ENCODE measurements at regions not wholly inside any gene's neighbourhood (a gene's known extent, or its start where the extent isn't known, plus 50 kb on each side); places are given as distances from the start of the nearest gene placed in this dataset.
"Not testable (repeated sequence)": the region's sequence is repeated elsewhere in the genome, so short reads cannot be mapped to it uniquely, and the experiment has no call there.

DNA sequence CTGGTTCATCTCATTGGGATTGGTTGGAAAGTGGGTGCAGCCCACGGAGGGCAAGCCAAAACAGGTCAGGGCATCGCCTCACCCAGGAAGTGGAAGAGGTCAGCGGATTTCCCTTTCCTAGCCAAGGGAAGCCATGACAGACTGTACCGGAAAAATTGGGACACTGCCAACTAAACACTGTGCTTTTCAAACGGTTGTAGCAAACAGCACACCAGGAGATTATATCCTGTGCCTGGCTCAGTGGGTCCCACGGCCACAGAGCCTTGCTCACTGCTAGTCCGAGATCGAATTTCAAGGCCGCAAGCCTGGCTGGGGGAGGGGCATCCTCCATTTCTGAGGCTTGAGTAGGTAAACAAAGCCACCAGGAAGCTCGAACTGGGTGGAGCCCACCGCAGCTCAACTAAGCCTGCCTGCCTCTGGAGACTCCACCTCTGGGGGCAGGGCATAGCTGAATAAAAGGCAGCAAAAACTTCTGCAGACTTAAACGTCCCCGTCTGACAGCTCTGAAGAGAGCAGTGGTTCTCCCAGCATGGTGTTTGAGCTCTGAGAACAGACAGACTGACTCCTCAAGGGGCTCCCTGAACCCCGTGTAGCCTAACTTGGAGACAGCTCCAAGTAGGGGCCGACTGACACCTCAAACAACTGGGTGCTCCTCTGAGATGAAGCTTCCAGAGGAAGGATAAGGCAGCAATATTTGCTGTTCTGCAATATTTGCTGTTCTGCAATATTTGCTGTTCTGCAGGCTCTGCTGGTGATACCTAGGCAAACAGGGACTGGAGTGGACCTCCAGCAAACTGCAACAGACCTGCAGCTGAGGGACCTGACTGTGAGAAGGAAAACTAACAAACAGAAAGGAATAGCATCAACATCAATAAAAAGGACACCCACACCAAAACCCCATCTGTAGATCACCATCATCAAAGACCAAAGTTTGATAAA, 191.0 kb upstream of the IRAK1BP1 start:
- not testable (repeated sequence) for DNase-seq

DNA sequence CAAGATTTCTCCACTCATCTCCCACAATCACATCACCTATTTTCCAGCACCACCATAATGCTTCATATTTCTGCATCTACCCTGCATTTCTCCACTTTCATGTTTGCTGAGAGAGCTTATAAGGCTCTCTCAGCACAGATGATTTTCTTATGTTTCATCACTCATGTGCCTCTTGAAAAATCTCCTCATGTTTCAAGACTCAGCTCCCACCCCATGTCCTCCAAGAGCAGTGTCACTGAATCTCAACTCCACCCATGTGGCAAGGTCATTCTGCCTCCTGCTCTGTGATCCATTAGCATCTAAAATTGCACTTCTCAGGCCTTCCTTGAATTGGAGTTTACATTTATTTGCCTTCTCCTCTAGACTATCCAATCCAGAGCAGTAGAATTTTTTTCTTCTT, 178.7 kb upstream of the IRAK1BP1 start:
- DNase-seq, result no peak

DNA sequence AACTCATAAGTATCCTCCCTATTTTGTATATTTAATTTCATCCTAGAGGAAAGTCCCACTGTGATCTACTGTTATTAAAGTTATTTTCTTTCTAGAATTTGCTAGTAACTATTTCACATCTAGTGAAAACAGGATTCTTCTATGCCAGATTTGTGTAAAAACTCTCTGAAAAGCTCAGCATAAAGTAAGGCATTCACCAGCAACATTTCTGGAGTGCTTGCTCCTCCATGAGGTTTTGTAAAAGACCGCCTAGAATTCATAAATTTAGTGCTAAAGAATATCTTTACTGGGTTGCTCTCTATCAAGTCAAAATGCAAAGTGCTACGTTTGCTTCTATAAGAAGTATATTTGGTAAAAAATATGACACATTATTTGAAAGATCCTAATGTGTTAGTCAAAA, 173.5 kb upstream of the IRAK1BP1 start:
- DNase-seq, result no peak

DNA sequence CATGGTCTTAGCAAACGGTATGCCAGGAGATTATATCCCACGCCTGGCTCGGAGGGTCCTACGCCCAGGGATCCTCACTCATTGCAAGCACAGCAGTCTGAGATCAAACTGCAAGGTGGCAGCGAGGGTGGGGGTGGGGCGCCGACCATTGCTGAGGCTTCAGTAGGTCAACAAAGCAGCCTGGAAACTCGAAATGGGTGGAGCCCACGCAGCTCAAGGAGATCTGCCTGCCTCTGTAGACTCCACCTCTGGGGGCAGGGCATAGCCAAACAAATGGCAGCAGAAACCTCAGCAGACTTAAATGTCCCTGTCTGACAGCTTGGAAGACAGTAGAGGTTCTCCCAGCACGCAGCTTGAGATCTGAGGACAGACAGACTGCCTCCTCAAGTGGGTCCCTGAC, 172.7 kb upstream of the IRAK1BP1 start:
- not testable (repeated sequence) for DNase-seq

DNA sequence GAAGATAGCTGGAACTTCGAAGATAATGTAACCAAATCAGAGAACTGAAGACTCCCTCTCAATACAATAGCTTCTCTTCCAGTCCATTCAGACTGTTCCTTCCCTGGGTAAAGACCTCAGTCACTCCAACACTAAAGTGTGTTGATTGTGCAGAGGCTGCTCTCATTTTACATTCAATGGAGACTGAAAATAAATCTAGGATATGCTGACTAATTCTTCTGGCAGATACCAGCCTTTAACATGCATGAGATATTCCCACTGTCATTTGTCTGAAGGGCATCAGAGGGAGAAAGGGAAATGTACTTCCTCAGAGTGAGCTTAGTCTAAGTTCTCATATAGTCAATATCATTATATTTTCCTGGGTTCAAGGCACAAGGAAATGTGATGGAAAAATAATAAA, 166.4 kb upstream of the IRAK1BP1 start:
- no peak for DNase-seq

DNA sequence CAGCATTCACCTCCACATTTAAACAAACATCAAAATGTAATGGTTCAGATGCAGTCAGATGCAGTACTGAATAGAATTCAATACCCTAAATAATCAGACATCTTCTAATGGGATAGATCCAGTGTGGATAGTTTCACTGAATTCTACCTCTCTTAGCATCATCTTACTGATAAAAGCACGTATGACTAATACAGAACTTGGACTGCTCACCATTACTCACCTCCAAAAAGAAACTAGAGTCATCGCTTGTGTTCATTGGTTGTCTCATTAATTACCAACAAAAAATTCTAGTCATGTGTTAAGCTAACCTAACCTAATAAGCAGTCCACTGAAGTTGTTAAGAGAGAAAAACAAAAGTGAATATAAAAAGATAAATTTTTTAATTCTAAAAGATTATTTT, 165.9 kb upstream of the IRAK1BP1 start:
- no peak for DNase-seq

DNA sequence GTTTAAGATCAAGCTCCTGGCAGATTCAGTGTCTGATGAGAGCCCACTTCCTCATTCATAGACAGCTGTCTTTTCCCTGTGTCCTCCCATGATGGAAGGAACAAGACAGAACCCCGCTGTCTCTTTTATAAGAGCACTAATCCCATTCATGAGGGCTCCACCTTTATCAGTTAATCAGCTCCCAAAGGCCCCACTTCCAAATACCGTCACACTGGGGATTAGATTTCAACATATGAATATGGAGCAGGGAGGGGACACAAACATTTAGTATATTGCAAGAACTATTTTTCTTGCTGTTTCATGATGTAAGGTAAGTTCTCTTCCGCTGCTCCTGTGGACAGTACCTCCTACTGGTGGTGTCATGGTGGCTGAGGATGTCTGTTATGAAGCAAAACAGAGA, 158.3 kb upstream of the IRAK1BP1 start:
- no peak for DNase-seq

DNA sequence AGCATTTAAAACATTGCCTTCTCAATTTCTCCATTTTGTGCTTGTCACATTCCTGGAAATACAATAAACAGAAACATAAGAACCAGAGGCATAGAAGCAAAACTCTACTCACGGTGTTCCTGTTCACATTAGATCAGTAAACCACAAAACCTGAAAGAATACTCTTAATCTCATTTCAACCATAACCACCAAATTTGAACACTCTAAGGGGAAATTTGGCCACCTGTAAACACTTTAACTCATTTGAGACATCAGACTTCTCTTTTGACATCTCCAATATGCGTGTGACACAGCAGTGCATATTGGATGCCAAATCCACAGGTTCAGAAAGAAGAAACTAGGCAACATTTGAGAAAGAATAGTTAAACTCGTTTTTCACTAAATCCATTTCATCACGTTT, 153.8 kb upstream of the IRAK1BP1 start:
- no peak for DNase-seq

DNA sequence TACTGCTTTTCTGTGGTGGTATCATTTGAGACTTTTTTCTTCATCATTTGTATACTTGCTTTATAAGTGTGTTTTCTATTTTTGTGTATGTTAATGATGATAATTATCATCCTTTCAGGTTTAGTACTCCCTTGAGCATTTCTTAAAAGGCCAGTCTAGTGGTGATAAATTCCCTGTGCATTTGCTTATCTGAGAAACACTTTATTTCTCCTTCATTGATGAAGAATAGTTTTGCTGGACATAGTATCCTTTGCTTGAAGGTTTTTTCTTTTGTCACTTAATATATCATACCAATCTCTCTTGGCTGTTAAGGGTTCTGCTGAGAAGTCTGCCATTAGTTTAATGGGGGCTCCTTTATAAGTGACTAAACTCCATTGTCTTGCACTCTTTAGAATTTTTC, 123.2 kb upstream of the IRAK1BP1 start:
- no peak for DNase-seq

DNA sequence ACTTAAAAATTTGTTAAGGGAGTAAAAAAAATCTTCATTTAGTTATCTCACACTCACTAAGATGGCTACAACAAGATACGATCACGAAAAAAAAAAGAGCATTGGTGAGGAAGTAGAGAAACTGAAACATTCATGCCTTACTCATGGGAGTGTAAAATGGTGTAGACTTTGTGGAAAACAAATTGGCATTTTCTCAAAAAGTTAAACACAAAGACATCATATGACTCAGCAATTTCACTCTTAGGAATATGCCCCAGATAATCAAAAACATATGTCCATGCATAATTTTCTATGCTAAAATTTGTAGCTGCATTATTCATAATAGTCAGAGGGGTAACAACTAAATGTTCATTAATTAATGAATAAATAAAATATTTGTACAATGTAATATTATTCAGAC, 120.9 kb upstream of the IRAK1BP1 start:
- DNase-seq, result no peak

DNA sequence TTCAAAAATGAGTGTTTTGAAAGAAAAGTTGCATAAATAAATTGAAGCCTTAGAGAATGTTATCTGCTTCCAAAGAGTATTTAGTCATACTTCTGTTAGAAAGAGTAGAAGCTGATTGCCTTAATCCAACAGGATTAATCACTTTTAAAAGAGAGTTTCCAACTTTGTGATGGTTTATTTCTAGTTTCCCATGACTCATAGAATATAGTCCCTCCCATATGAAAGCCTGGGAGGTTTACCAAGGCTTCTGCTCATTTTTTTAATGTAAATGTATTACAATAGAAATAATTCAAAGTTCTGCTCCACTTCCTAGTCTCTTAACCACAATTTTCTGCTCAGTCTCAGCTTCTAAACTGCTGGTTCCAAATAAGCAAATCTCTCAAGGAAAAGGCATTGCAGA, 118.0 kb upstream of the IRAK1BP1 start:
- DNase-seq, result no peak

DNA sequence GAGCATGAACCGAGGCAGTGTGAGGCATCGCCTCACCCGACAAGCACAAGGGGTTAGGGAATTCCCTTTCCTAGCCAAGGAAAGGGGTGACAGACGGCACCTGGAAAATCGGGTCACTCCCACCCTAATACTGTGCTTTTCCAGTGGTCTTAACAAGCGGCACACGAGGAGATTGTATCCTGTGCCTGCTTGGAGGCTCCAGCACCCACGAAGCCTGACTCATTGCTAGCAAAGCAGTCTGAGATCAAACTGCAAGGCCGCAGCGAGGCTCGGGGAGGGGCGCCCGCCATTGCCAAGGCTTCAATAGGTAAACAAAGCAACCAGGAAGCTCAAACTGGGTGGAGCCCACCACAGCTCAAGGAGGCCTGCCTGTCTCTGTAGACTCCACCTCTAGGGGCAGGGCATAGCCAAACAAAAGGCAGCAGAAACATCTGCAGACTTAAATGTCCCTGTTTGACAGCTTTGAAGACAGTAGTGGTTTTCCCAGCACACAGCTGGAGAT, 109.0 kb upstream of the IRAK1BP1 start:
- DNase-seq, result not testable (repeated sequence)

DNA sequence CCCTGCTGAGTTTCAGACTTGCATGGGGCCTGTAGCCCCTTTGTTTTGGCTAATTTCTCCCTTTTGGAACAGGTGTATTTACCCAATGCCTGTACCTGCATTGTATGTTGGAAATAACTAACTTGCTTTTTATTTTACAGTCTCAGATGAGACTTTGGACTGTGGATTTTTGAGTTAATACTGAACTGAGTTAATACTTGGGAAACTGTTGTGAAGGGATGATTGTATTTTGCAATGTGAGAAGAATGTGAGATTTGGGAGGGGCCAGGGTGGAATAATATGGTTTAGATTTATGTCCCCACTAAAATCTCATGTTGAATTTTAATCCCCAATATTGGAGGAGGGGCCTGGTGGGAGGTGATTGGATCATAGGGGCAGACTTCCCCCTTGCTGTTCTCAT, 99.1 kb upstream of the IRAK1BP1 start:
- DNase-seq, result no peak

DNA sequence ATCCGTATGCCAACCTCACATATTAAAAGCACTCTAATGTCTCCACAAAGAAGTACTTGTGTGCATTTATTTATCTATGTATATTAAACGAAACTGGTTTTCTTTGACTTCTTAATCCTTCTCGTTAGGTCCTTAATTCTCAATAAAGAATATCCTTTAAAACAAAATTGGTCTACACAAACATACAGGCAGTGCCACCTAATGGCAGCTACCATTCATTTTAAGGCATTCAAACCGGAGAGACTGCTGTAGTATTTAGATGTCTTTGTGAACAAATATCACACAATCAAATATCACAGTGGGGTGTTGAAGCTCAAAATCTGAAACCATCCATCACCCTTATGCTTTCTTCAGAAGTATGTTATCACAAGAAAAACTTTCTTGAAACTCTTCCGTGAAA, 96.6 kb upstream of the IRAK1BP1 start:
- no peak for DNase-seq

DNA sequence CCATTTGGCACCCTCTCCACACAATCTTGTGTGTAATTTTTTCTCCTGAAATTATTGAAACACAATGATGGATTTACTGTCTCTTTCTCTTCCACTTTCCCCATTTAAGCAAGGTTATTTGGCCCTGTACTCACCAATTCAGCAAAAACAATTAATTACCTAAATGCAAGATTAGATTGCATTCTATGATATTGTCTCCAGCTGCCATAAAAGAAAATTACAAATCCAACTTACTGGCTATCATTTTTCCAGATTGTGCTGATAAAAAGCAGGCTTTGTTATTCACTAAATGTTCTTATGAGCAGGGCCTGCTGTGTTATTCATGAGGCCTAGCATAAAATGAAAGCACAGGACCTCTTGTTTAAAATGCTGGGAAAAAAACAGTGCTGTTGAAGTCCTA, 95.8 kb upstream of the IRAK1BP1 start:
- DNase-seq, result no peak

DNA sequence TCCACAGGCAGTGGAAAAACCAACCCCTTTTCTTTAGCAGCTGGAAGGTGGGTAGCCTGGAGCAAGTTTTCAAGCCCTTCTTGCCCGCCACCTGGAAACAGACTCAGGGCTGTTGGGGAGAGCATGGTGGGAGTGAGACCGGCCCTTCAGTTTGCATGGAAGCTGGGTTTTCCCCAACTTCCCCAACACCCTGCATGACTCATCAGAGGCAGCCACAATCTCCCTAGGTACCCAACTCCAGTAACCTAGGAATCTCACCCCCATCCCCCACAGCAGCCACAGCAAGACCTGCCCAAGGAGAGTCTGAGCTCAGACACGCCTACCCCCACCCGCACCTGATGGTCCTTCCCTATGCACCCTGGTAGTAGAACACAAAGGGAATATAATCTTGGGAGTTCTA, 86.3 kb upstream of the IRAK1BP1 start:
- no peak for DNase-seq

DNA sequence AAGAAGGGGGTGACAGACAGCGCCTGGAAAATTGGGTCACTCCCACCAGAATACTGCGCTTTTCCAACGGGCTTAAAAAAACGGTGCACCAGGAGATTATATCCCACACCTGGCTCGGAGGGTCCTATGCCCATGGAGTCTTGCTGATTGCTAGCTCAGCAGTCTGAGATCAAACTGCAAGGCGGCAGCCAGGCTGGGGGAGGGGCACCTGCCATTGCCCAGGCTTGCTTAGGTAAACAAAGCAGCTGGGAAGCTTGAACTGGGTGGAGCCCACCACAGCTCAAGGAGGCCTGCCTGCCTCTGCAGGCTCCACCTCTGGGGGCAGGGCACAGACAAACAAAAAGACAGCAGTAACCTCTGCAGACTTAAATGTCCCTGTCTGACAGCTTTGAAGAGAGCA, 84.0 kb upstream of the IRAK1BP1 start:
- DNase-seq, result not testable (repeated sequence)

DNA sequence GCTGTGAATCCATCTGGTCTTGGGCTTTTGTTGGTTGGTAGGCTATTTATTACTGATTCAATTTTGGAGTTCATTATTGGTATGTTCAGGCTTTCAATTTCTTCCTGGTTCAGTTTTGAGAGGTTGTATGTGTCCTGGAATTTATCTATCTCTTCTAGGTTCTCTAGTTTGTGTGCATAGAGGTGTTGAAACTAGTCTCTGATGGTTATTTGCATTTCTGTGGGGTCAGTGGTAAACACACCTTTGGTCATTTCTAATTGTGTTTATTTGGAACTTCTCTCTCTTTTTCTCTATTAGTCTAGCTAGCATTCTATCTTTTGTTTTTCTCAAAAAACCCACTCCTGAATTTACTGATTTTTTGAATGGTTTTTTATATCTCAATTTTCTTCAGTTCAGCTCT, 70.1 kb upstream of the IRAK1BP1 start:
- no peak for DNase-seq

DNA sequence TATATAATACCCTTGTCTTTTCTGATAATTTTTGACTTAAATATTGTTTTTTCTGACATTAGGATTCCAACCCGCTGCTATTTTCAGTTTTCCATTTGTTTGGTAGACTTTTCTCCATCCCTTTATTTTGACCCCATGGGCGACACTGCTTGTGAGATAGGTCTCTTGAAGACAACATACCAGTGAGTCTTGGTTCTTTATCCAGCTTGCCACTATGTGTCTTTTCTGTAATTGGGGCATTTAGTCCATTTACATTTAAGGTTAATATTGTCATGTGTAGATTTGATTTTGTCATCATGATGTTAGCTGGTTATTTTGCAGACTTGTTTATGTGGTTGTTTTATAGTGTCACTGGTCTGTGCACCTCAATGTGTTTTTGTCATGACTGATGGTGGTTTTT, 67.7 kb upstream of the IRAK1BP1 start:
- no peak for DNase-seq

DNA sequence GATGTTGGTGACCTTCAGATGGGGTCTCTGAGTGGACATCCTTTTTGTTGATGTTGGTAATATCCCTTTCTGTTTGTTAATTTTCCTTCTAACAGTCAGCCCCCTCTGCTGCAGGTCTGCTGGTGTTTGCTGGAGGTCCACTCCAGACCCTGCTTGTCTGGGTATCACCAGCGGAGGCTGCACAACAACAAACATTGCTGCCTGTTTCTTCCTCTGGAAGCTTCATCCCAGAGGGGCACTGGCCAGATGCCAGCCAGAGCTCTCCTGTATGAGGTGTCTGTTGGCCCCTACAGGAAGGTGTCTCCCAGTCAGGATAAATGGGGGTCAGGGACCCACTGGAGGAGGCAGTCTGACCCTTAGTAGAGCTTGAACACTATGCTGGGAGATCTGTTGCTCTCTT, 60.6 kb upstream of the IRAK1BP1 start:
- DNase-seq, result not testable (repeated sequence)

DNA sequence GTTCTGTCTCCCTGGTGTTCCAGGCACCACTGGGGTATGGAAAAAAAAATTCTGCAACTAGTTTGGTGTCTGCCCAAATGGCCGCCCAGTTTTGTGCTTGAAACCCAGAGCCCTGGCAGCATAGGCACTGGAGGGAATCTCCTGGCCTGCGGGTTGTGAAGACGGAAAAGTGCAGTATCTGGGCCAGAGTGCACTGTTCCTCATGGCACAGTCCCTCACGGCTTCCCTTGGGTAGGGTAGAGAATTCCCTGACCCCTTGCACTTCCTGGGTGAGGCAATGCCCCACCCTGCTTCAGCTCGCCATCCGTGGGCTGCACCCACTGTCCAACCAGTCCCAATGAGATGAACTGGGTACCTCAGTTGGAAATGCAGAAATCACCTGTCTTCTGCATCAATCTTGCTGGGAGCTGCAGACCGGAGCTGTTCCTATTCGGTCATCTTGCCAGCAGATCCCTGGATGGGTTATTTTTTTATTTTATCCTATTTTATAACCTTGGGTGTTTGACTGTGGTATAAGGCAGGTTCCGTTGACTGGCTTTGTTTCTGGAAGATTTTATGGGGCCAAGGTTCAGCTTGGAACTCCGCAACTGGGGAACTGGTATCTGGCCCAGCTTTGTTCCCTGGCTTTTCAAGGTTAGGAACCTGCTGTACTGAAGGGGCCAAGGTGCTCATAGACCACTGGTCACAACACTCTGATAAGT, 59.5 kb upstream of the IRAK1BP1 start:
- not testable (repeated sequence) for DNase-seq

DNA sequence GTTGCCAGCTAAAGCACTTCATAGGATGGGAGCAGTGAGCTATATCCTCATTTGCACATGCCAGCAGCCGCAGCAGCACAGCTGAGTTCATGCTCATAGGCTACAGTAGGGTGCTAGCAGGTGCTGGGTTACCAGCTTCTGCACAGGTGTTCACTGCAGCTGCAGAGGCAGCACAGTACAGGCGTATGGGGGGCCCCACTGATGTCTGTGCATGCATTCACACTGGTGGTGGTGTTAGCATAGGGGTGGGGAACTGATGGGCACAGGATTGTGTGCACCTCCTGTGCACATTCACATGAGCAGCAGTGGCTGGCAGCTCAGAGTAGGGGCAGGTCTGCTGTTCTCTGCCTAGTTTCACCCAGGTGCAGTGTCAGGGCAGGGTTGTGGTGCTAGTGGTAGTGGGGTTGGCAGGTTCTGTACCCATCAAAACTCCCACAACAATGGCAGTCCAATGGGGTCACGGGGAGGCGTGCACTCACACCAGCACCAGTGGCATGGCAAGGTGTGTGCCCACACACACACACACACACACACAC, 58.9 kb upstream of the IRAK1BP1 start:
- no peak for DNase-seq

DNA sequence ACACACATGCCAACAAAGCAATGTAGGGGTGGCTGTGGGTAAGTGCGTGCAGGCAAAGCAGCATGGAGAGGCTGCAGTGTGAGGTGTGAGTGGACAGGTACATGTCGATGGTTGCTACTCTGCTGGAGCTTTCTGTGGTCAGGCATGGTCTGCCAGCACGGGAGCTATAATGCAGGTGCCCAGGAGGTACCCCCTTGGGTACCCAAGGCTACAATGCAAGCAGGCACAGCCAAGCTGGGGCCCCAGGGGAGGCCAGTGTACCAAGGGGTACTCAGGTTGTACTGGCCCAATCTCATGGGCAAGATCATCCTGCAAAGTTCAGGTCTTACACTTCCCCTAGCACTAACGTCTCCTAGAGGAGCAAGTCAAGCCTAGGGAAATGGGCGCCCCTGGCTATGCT, 58.4 kb upstream of the IRAK1BP1 start:
- no peak for DNase-seq

DNA sequence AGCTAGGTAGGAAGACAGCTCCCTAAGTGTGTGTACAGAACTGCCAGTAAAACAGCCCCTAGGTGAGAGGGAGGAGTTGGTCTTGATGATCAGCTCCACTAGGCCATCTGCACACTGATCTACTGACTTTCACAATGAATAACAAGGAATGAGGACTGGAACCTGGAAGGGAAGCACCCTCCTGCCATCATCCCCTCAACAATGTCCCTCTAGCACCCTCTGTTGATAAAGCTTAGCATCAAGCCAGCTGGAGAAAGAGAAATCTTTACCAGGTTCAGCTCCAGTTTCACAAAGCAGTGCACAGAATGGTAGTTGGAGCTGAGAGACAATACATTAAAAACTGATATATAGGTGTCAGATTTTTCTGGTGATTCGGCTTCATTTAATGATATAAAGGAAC, 57.2 kb upstream of the IRAK1BP1 start:
- no peak for DNase-seq
